Endothelial cell of umbilical vein (primary cell): ENCODE measurements at regions not wholly inside any gene's neighbourhood (a gene's known extent, or its start where the extent isn't known, plus 50 kb on each side); places are given as distances from the start of the nearest gene placed in this dataset.

Experiments used
- BruUV-seq: library from RNA; stranded (reverse); fragments of 400-500 nt; replicated peaks from 2 replicates; lab custom pipeline; 2021; lab: Mats Ljungman, UMichigan
- CTCF ChIA-PET: fragments of 300-600, 350-600 bp; sonication (Branson Sonifier 250); formaldehyde crosslinking; loops from one replicate; lab custom pipeline; 2021; ENCODE audit warnings: antibody characterized with exemption, inconsistent platforms; lab: Charles Lee
- POLR2A ChIA-PET: fragments of 300-600, 350-600 bp; sonication (Branson Sonifier 250); formaldehyde crosslinking; loops from one replicate; lab custom pipeline; 2021; ENCODE audit warnings: antibody characterized with exemption, inconsistent platforms; lab: Charles Lee
- DNase-seq: peaks from one replicate; pipeline ENCODE4 v3.0.0-alpha.2; 2011; ENCODE audit warnings: low read depth, low spot score
- FAIRE-seq: peaks from 2 replicates; lab custom pipeline; 2011; peaks lifted over from hg19 to GRCh38; lab: Jason Lieb, UNC
- H2AFZ ChIP-seq: 2 replicates; pipeline ENCODE4 v1.6.0; 2012; ENCODE audit warnings: low read depth, low read length, control low read depth, inconsistent platforms
- H3K27ac ChIP-seq: 2 replicates; pipeline ENCODE4 v1.5.1; 2011; ENCODE audit warnings: low read depth, mild to moderate bottlenecking, control low read depth, low read length, moderate library complexity; ENCODE audit not compliant: insufficient read depth
- H3K27me3 ChIP-seq, 2 experiments: 2 replicates each; pipeline versions ENCODE4 v1.6.0 to v1.6.1; 2011; ENCODE audit warnings: low read length in 2 of 2, mixed read lengths in 1 of 2; ENCODE audit not compliant: control insufficient read depth in 2 of 2, insufficient read depth in 2 of 2
- H3K36me3 ChIP-seq, 2 experiments: 2 replicates in 1 of 2; 3 replicates in 1 of 2; pipeline ENCODE4 v1.5.1; 2011; ENCODE audit warnings: low read length in 2 of 2, mild to moderate bottlenecking in 1 of 2, moderate library complexity in 1 of 2; ENCODE audit not compliant: control insufficient read depth in 2 of 2, insufficient read depth in 2 of 2; ENCODE audit errors: extremely low read depth in 1 of 2
- H3K4me1 ChIP-seq: 3 replicates; pipeline ENCODE4 v1.5.1; 2011; ENCODE audit warnings: mild to moderate bottlenecking, low read length; ENCODE audit not compliant: control insufficient read depth, insufficient read depth; ENCODE audit errors: extremely low read depth
- H3K4me2 ChIP-seq: 2 replicates; pipeline ENCODE4 v1.6.1; 2011; ENCODE audit warnings: low read length, control low read depth, mixed read lengths; ENCODE audit not compliant: insufficient read depth
- H3K4me3 ChIP-seq, 3 experiments: fragments of 200-600 bp in 1 of 3; sonication (generic), shearing (Covaris generic) in 1 of 3; replicated peaks in 1 of 3; 2 replicates each; pipeline ENCODE4 v1.5.1; 2011 to 2016; ENCODE audit warnings: control low read depth in 3 of 3, low read length in 3 of 3, mild to moderate bottlenecking in 2 of 3, inconsistent platforms in 1 of 3, low read depth in 1 of 3, moderate library complexity in 1 of 3; ENCODE audit not compliant: insufficient read depth in 1 of 3
- H3K79me2 ChIP-seq: 2 replicates; pipeline ENCODE4 v1.6.0; 2012; ENCODE audit warnings: low read length, inconsistent platforms; ENCODE audit not compliant: control insufficient read depth, insufficient read depth
- H3K9ac ChIP-seq: replicated peaks from 2 replicates; pipeline ENCODE3; 2011; ENCODE audit warnings: low read length, control low read depth; ENCODE audit not compliant: insufficient read depth; ENCODE audit errors: extremely low read depth
- H3K9me1 ChIP-seq: replicated peaks from 3 replicates; pipeline ENCODE4 v1.6.0; 2011; ENCODE audit warnings: mild to moderate bottlenecking, low read length; ENCODE audit not compliant: control insufficient read depth, insufficient read depth; ENCODE audit errors: extremely low read depth
- H3K9me3 ChIP-seq: replicated peaks from 2 replicates; pipeline ENCODE4 v1.5.1; 2012; ENCODE audit warnings: low read length, inconsistent platforms; ENCODE audit not compliant: control insufficient read depth, insufficient read depth
- H4K20me1 ChIP-seq: replicated peaks from 2 replicates; pipeline ENCODE3; 2011; ENCODE audit warnings: mild to moderate bottlenecking, low read length; ENCODE audit not compliant: control insufficient read depth, insufficient read depth; ENCODE audit errors: extremely low read depth
- EZH2 ChIP-seq: IDR thresholded peaks from 2 replicates; pipeline ENCODE4 v1.6.1; 2012; ENCODE audit warnings: borderline replicate concordance, low read depth, mild to moderate bottlenecking, moderate library complexity, low read length, inconsistent platforms; ENCODE audit not compliant: severe bottlenecking
- FOS ChIP-seq: IDR thresholded peaks from 2 replicates; pipeline ENCODE4 v1.6.1; 2011; ENCODE audit warnings: mild to moderate bottlenecking, low read length, moderate library complexity, borderline replicate concordance; ENCODE audit not compliant: insufficient read depth
- GATA2 ChIP-seq: IDR thresholded peaks from 2 replicates; pipeline ENCODE4 v1.7.0; 2011; ENCODE audit warnings: low read depth, mild to moderate bottlenecking, moderate library complexity, mixed read lengths, low read length; ENCODE audit not compliant: insufficient read length, insufficient read depth
- JUN ChIP-seq: IDR thresholded peaks from 2 replicates; pipeline ENCODE4 v1.6.1; 2011; ENCODE audit warnings: borderline replicate concordance, low read depth; ENCODE audit not compliant: insufficient read length, insufficient read depth
- MYC ChIP-seq: IDR thresholded peaks from one replicate; pipeline ENCODE4 v1.6.1; 2011; ENCODE audit warnings: mild to moderate bottlenecking, low read depth, low read length
- POLR2A ChIP-seq: IDR thresholded peaks from 2 replicates; pipeline ENCODE4 v1.6.1; 2012; ENCODE audit warnings: low read depth, mild to moderate bottlenecking, control low read depth, low read length
- POLR2AphosphoS5 ChIP-seq: IDR thresholded peaks from 2 replicates; pipeline ENCODE4 v1.6.1; 2012; ENCODE audit warnings: low read depth, mild to moderate bottlenecking, control low read depth, low read length, moderate library complexity; ENCODE audit not compliant: insufficient read depth
- dilution Hi-C: fragments of 300-500 bp; cut with MboI; formaldehyde crosslinking; loops from one replicate; pipeline ENCODE4 v1.15.0; 2019; ENCODE audit warnings: low sequenced_read_pairs; ENCODE audit not compliant: extremely low pct_ligation_motif_present
- intact Hi-C: fragments of 100-400 bp; cut with micrococcal nuclease; formaldehyde crosslinking; loops from one replicate; pipeline ENCODE4 v1.10.0; 2022
- TF ChIP-seq, protein P1 (sequence below), 2 donors: IDR thresholded peaks; 1 replicate in 1 of 2; 2 replicates in 1 of 2; pipeline ENCODE4 v1.5.1; 2011; ENCODE audit warnings: low read length in 2 of 2, mild to moderate bottlenecking in 2 of 2, moderate library complexity in 2 of 2, control low read depth in 1 of 2, inconsistent platforms in 1 of 2, low read depth in 1 of 2; ENCODE audit not compliant: insufficient read depth in 1 of 2; ENCODE audit errors: extremely low read depth in 1 of 2
- TF ChIP-seq, protein P2 (sequence below): IDR thresholded peaks from 2 replicates; pipeline ENCODE4 v1.6.1; 2011; ENCODE audit not compliant: insufficient read depth, insufficient read length

DNA sequence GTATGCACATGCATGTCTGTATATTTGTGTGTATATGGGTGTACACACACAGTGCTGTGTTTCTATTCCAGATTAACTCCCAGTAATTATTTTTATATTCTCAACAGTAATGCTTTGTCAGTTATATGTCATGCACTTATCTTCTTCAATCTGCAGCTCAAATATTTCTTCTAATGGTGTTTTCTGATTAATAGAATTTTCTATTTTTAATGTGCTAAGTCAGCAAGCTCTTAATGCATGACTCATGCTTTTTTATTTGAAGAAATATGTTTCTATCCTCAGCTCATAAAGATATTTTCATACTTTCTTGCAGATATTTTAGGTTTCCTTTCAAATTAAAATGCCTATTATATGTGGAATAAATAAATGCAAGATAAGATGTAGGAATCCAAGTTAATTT, 59.7 kb upstream of the TMEM18 start:
- peaks cover 4% of the 10 kb centered on the region for H3K4me1 ChIP-seq
- ChIA-PET CTCF (no interaction called here), POLR2A (no interaction called here)
- no peak overlapping the region for H3K27ac ChIP-seq
- BruUV-seq, result no TSS peak
- H3K4me2 ChIP-seq, result no peak overlapping the region
- no peak for FAIRE-seq
- H3K36me3 ChIP-seq, result no peaks in the 10 kb centered on the region
- DNase-seq, result no peak
- dilution Hi-C loops (no loop called here), intact Hi-C loops (no loop called here)
- H3K4me3 ChIP-seq, result no peak overlapping the region
- H3K79me2 ChIP-seq, result no peaks in the 10 kb centered on the region
- no peaks in the 10 kb centered on the region for H3K9me1 ChIP-seq
- no peak overlapping the region for H2AFZ ChIP-seq
- H4K20me1 ChIP-seq, result no peaks in the 10 kb centered on the region
- no peaks in the 10 kb centered on the region for H3K27me3 ChIP-seq
- no peaks in the 10 kb centered on the region for H3K9me3 ChIP-seq
- TF ChIP-seq JUN, result no peak
- no peak for TF ChIP-seq GATA2
- TF ChIP-seq EZH2, result no peak
- TF ChIP-seq, protein P1, sequence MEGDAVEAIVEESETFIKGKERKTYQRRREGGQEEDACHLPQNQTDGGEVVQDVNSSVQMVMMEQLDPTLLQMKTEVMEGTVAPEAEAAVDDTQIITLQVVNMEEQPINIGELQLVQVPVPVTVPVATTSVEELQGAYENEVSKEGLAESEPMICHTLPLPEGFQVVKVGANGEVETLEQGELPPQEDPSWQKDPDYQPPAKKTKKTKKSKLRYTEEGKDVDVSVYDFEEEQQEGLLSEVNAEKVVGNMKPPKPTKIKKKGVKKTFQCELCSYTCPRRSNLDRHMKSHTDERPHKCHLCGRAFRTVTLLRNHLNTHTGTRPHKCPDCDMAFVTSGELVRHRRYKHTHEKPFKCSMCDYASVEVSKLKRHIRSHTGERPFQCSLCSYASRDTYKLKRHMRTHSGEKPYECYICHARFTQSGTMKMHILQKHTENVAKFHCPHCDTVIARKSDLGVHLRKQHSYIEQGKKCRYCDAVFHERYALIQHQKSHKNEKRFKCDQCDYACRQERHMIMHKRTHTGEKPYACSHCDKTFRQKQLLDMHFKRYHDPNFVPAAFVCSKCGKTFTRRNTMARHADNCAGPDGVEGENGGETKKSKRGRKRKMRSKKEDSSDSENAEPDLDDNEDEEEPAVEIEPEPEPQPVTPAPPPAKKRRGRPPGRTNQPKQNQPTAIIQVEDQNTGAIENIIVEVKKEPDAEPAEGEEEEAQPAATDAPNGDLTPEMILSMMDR (IDR thresholded peaks at IDR 0.05; ENCODE audit: extremely low read depth in 1 of 2, insufficient read depth in 1 of 2, low read depth in 1 of 2, low read length in 2 of 2), result no peak
- TF ChIP-seq, protein P2, sequence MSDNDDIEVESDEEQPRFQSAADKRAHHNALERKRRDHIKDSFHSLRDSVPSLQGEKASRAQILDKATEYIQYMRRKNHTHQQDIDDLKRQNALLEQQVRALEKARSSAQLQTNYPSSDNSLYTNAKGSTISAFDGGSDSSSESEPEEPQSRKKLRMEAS, result no peak
- no peak for TF ChIP-seq POLR2AphosphoS5
- TF ChIP-seq MYC, result no peak
- no peak for TF ChIP-seq POLR2A
- no peak for TF ChIP-seq FOS
- no peak overlapping the region for H3K9ac ChIP-seq
